HFFc6 (cell line): ENCODE measurements at regions not wholly inside any gene's neighbourhood (a gene's known extent, or its start where the extent isn't known, plus 50 kb on each side); places are given as distances from the start of the nearest gene placed in this dataset.

Experiments
- DNase-seq: peaks from one replicate; pipeline ENCODE4 v3.0.0-alpha.2; 2018
- H3K27ac Mint-ChIP-seq: 2 replicates; pipeline ENCODE4 v1.8.0; 2020; ENCODE audit warnings: mild to moderate bottlenecking, mixed read lengths
- H3K27me3 Mint-ChIP-seq: 2 replicates; pipeline ENCODE4 v1.8.0; 2021; ENCODE audit warnings: mild to moderate bottlenecking, moderate library complexity, mixed read lengths; ENCODE audit not compliant: insufficient read depth
- H3K36me3 Mint-ChIP-seq: 2 replicates; pipeline ENCODE4 v1.8.0; 2021; ENCODE audit warnings: low read depth, mixed read lengths
- H3K4me1 Mint-ChIP-seq: 2 replicates; pipeline ENCODE4 v1.8.0; 2020; ENCODE audit warnings: low read depth, mixed read lengths
- H3K4me3 Mint-ChIP-seq: 2 replicates; pipeline ENCODE4 v1.8.0; 2020; ENCODE audit warnings: mild to moderate bottlenecking, moderate library complexity, mixed read lengths
- H3K9me3 Mint-ChIP-seq: 2 replicates; pipeline ENCODE4 v1.8.0; 2020; ENCODE audit warnings: mild to moderate bottlenecking, mixed read lengths
- TF ChIP-seq, protein P1 (sequence below): fragments of 200-600 bp; sonication (generic); IDR thresholded peaks from 2 replicates; pipeline ENCODE4 v1.5.0; 2021; ENCODE audit warnings: antibody characterized with exemption, mild to moderate bottlenecking

DNA sequence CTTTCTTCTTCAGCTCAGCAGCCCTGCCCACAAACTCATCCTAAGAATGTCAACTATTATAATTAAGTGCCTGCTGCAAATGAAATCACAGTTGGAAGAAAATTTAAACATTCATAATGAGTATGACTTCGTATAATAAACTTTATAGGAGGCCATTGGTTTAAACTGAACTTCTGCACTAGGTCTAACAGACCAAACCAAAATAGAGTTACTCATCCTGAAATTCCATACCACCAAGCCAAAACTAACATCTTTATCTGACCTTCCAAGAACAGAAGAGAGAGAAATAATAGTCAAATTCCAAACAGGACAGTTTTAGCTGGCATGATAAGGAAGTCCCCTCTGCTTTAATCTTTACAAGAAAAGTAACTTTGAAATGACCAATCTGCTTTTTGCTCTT lies 472.4 kb upstream of the PRMT6 start:
- Mint-ChIP-seq H3K4me1 (no peaks in the 10 kb centered on the region), H3K9me3 (peaks cover 51% of the 10 kb centered on the region), H3K36me3 (no peaks in the 10 kb centered on the region; the same call in 1 of the 2 replicates), H3K4me3 (no peak overlapping the region), H3K27me3 (no peaks in the 10 kb centered on the region), H3K27ac (no peak overlapping the region)
- TF ChIP-seq, protein P1, sequence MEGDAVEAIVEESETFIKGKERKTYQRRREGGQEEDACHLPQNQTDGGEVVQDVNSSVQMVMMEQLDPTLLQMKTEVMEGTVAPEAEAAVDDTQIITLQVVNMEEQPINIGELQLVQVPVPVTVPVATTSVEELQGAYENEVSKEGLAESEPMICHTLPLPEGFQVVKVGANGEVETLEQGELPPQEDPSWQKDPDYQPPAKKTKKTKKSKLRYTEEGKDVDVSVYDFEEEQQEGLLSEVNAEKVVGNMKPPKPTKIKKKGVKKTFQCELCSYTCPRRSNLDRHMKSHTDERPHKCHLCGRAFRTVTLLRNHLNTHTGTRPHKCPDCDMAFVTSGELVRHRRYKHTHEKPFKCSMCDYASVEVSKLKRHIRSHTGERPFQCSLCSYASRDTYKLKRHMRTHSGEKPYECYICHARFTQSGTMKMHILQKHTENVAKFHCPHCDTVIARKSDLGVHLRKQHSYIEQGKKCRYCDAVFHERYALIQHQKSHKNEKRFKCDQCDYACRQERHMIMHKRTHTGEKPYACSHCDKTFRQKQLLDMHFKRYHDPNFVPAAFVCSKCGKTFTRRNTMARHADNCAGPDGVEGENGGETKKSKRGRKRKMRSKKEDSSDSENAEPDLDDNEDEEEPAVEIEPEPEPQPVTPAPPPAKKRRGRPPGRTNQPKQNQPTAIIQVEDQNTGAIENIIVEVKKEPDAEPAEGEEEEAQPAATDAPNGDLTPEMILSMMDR: no peak
- DNase-seq: no peak

DNA sequence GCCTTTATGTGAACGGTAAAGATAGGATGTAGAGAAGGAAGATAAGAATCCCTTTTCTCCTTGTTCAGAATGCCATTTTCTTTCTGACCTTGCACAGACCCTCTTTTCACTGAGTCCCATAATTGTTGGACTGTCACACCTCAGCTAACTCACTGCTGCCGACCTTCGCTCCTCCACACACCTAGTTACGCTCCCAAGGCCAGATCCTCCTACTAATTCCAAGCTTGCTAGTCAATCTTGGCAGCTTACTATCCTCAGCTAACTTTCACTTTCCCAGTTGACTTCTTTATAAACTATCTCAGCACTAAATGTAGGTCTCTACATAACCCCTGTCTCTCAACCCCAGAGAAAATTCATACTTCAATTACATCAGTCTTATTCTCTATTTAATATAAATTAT lies 471.8 kb upstream of the PRMT6 start:
- Mint-ChIP-seq H3K36me3 (no peaks in the 10 kb centered on the region; the same call in 1 of the 2 replicates), H3K27ac (no peak overlapping the region), H3K4me1 (no peaks in the 10 kb centered on the region), H3K4me3 (no peak overlapping the region), H3K9me3 (peaks cover 49% of the 10 kb centered on the region), H3K27me3 (no peaks in the 10 kb centered on the region)
- TF ChIP-seq, protein P1: no peak
- DNase-seq: no peak

DNA sequence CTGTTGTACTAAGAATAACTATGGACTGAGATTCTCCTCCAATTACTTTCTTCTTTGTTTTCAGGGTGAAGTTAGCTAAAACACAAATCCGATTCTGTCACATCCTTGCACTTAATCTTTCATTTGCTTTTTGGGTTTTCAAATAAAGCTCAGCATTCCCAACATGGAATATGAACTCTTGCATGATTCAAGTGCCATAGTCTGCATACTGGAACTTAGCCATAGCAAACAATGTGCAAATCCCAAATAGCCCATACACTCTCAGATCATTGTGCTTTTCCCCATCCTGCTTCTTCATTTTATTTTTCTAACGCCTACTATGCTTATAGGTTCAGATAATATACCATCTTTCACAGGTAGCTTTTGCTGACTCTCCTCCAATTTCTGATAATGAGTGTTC lies 455.8 kb upstream of the PRMT6 start:
- Mint-ChIP-seq H3K36me3 (no peaks in the 10 kb centered on the region), H3K27ac (no peak overlapping the region), H3K4me3 (no peak overlapping the region), H3K27me3 (no peaks in the 10 kb centered on the region; the same call in 1 of the 2 replicates), H3K4me1 (no peaks in the 10 kb centered on the region), H3K9me3 (peaks cover 26% of the 10 kb centered on the region)
- DNase-seq: no peak
- TF ChIP-seq, protein P1: no peak

DNA sequence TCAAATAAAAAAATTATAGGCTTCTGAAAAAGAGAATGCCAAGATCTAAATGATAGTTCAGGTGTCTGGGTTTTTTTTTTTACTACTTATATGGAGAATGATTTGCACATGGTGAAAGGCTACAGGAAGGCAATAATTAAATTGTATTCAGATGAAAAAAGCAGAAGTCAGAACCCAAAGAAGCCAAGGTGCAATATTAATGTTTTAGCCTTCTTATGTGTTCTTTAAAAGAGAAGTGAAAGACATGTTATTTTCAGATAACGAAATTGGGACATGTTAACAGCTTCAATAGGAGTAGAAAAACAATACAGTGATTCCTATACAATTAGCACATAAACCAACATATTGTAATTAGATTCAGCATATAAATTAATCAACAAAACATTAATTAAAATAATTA lies 452.9 kb upstream of the PRMT6 start:
- Mint-ChIP-seq H3K4me1 (no peaks in the 10 kb centered on the region), H3K4me3 (no peak overlapping the region), H3K9me3 (peaks cover 19% of the 10 kb centered on the region), H3K27ac (no peak overlapping the region), H3K36me3 (no peaks in the 10 kb centered on the region), H3K27me3 (no peaks in the 10 kb centered on the region; the same call in 1 of the 2 replicates)
- TF ChIP-seq, protein P1: no peak
- DNase-seq: no peak

DNA sequence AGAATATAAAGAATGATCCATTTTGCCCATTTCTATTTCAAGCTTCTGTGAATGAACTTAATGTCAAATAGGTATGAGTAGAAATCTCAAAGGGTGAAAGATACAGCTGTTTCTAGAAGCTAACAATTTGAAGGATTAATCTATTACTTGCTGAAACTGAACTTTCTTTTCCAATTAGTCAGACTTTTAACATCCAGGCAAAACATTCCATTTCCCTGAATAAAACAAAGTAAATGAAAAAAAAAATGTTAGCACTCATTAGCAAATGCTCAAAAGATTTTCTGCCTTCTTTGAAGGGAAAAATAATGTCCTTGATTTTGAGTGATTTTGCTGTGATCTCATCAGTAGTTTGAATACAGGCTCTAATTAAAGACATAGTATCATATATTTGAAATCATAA lies 447.6 kb upstream of the PRMT6 start:
- DNase-seq: no peak
- H3K27me3 Mint-ChIP-seq: no peaks in the 10 kb centered on the region; the same call in 1 of the 2 replicates
- H3K4me3 Mint-ChIP-seq: no peak overlapping the region
- no peak overlapping the region for H3K27ac Mint-ChIP-seq
- peaks cover 12% of the 10 kb centered on the region for H3K9me3 Mint-ChIP-seq
- TF ChIP-seq, protein P1: no peak
- no peaks in the 10 kb centered on the region for H3K4me1 Mint-ChIP-seq
- no peaks in the 10 kb centered on the region for H3K36me3 Mint-ChIP-seq

DNA sequence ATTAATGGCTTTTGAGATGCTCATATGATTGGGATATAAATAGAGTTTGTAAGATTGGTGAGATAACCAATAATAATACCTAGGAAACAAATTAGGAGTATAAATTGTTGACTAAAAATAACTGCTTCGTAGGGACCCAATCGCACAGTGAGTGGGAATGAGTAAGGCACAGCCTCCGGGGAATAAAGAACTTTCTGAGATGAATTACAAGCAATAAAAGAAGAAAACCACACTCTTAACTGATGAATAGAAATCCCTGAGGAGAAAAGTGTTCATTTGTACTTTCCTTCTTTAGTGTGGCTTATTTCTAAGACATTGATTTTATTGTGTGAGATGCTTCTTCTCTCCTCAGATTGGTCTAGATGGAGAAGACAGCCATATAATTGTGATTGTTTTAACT lies 443.4 kb upstream of the PRMT6 start:
- no peaks in the 10 kb centered on the region for H3K36me3 Mint-ChIP-seq
- H3K9me3 Mint-ChIP-seq: peaks cover 27% of the 10 kb centered on the region
- H3K27ac Mint-ChIP-seq: no peak overlapping the region
- H3K4me1 Mint-ChIP-seq: no peaks in the 10 kb centered on the region
- TF ChIP-seq, protein P1: no peak
- no peak overlapping the region for H3K4me3 Mint-ChIP-seq
- DNase-seq: no peak
- H3K27me3 Mint-ChIP-seq: no peaks in the 10 kb centered on the region
